Trophoblast cell (in vitro differentiated cells and primary cell): ENCODE measurements at regions not wholly inside any gene's neighbourhood (a gene's known extent, or its start where the extent isn't known, plus 50 kb on each side); places are given as distances from the start of the nearest gene placed in this dataset.
"Not testable (repeated sequence)": the region's sequence is repeated elsewhere in the genome, so short reads cannot be mapped to it uniquely, and the experiment has no call there.

Experiments used
- DNase-seq, 2 donors: peaks; one replicate each; pipeline ENCODE4 v3.0.0-alpha.2; 2016
- H2AFZ ChIP-seq: 2 replicates; pipeline ENCODE4 v1.6.1; 2013; ENCODE audit warnings: low read length, moderate library complexity, mild to moderate bottlenecking; ENCODE audit not compliant: insufficient read depth, poor library complexity
- H2AK5ac ChIP-seq: 2 replicates; pipeline ENCODE4 v1.6.1; 2013; ENCODE audit warnings: mild to moderate bottlenecking, low read length
- H2BK120ac ChIP-seq: 2 replicates; pipeline ENCODE4 v1.6.1; 2013; ENCODE audit warnings: low read length, mild to moderate bottlenecking, moderate library complexity; ENCODE audit not compliant: insufficient read depth, poor library complexity
- H2BK12ac ChIP-seq: 2 replicates; pipeline ENCODE4 v1.6.1; 2013; ENCODE audit warnings: mild to moderate bottlenecking, low read length, moderate library complexity
- H2BK5ac ChIP-seq: 2 replicates; pipeline ENCODE4 v1.6.1; 2013; ENCODE audit warnings: low read length, low read depth, moderate library complexity, mild to moderate bottlenecking; ENCODE audit not compliant: poor library complexity
- H3K14ac ChIP-seq: 2 replicates; pipeline ENCODE4 v1.6.1; 2013; ENCODE audit warnings: mild to moderate bottlenecking, low read length
- H3K18ac ChIP-seq: 2 replicates; pipeline ENCODE4 v1.6.1; 2013; ENCODE audit warnings: mild to moderate bottlenecking, low read length
- H3K23ac ChIP-seq: 2 replicates; pipeline ENCODE4 v1.6.1; 2013; ENCODE audit warnings: low read length
- H3K27ac ChIP-seq: 2 replicates; pipeline ENCODE4 v1.5.1; 2013; ENCODE audit warnings: low read depth, mild to moderate bottlenecking, inconsistent platforms, low read length, moderate library complexity
- H3K27me3 ChIP-seq: 2 replicates; pipeline ENCODE4 v1.6.1; 2013; ENCODE audit warnings: inconsistent platforms, mild to moderate bottlenecking, low read length, moderate library complexity; ENCODE audit not compliant: insufficient read depth
- H3K36me3 ChIP-seq, 2 experiments: 1 replicate in 1 of 2; 2 replicates in 1 of 2; pipeline ENCODE4 v1.6.1; 2013; ENCODE audit warnings: low read length in 2 of 2, mild to moderate bottlenecking in 2 of 2, moderate library complexity in 1 of 2; ENCODE audit not compliant: insufficient read depth in 2 of 2, control insufficient read depth in 1 of 2
- H3K4ac ChIP-seq: 2 replicates; pipeline ENCODE4 v1.6.1; 2013; ENCODE audit warnings: low read depth, mild to moderate bottlenecking, low read length, moderate library complexity
- H3K4me1 ChIP-seq, 2 experiments: 1 replicate in 1 of 2; 2 replicates in 1 of 2; pipeline ENCODE4 v1.6.1; 2013; ENCODE audit warnings: low read length in 2 of 2, mild to moderate bottlenecking in 2 of 2, moderate library complexity in 1 of 2; ENCODE audit not compliant: insufficient read depth in 2 of 2, control insufficient read depth in 1 of 2
- H3K4me2 ChIP-seq: 2 replicates; pipeline ENCODE4 v1.6.1; 2013; ENCODE audit warnings: inconsistent platforms, mild to moderate bottlenecking, low read length, moderate library complexity
- H3K4me3 ChIP-seq: 2 replicates; pipeline ENCODE4 v1.5.1; 2013; ENCODE audit warnings: mild to moderate bottlenecking, low read depth, low read length, inconsistent platforms
- H3K79me1 ChIP-seq: one replicate; pipeline ENCODE4 v1.6.1; 2013; ENCODE audit warnings: low read length
- H3K79me2 ChIP-seq: 2 replicates; pipeline ENCODE4 v1.6.1; 2013; ENCODE audit warnings: low read length, mild to moderate bottlenecking; ENCODE audit not compliant: control insufficient read depth, insufficient read depth, poor library complexity
- H3K9ac ChIP-seq: 2 replicates; pipeline ENCODE4 v1.6.1; 2013; ENCODE audit warnings: mild to moderate bottlenecking, low read length
- H3K9me3 ChIP-seq: 2 replicates; pipeline ENCODE4 v1.6.1; 2013; ENCODE audit warnings: low read depth, mild to moderate bottlenecking, control low read depth, inconsistent platforms, low read length; ENCODE audit not compliant: insufficient read depth
- H4K12ac ChIP-seq: 2 replicates; pipeline ENCODE4 v1.6.1; 2013; ENCODE audit warnings: low read depth, mild to moderate bottlenecking, low read length, moderate library complexity
- H4K8ac ChIP-seq: 2 replicates; pipeline ENCODE4 v1.6.1; 2013; ENCODE audit warnings: low read depth, mild to moderate bottlenecking, low read length, moderate library complexity
- H4K91ac ChIP-seq: one replicate; pipeline ENCODE4 v1.6.1; 2013; ENCODE audit warnings: low read depth, mild to moderate bottlenecking, low read length, moderate library complexity
- WGBS: extraction: QIAGEN DNeasy Blood & Tissue Kit; methylation state at CpG from one replicate; pipeline ENCODE4 v1.1.7; 2013; ENCODE audit warnings: missing lambda C conversion rate; ENCODE audit not compliant: insufficient read length, insufficient coverage; ENCODE audit errors: extremely low coverage; 5-methylcytosine and 5-hydroxymethylcytosine counted together

GRCh38 chr13:44825953-44826352, 163.3 kb downstream of the NUFIP1 start:
- no peak overlapping the region for H4K8ac ChIP-seq
- no peak overlapping the region for H3K18ac ChIP-seq
- no CpG with 5 or more reads among the region's 5 CpGs for WGBS

GRCh38 chr13:44823555-44823954, 165.7 kb downstream of the NUFIP1 start:
- H3K23ac ChIP-seq, H3K4me1 ChIP-seq, H2BK12ac ChIP-seq, H3K4me3 ChIP-seq, DNase-seq, H3K79me2 ChIP-seq, H3K4me2 ChIP-seq, H3K18ac ChIP-seq, H3K36me3 ChIP-seq, H3K27ac ChIP-seq, H4K91ac ChIP-seq, H3K4ac ChIP-seq, H2BK120ac ChIP-seq, H2BK5ac ChIP-seq, H3K9me3 ChIP-seq, H3K14ac ChIP-seq, H3K9ac ChIP-seq, H4K8ac ChIP-seq, H4K12ac ChIP-seq, H3K27me3 ChIP-seq, H2AFZ ChIP-seq, H3K79me1 ChIP-seq, H2AK5ac ChIP-seq: not testable (repeated sequence)
- no CpG with 5 or more reads among the region's 7 CpGs for WGBS

More at GRCh38 chr13:44825953-44826352, 163.3 kb downstream of the NUFIP1 start:
- Histone ChIP-seq H2BK120ac (no peak overlapping the region), H3K27ac (no peak overlapping the region), H3K9ac (no peak overlapping the region), H3K4me2 (no peak overlapping the region), H3K4me3 (no peak overlapping the region), H3K14ac (no peak overlapping the region), H3K9me3 (no peaks in the 10 kb centered on the region), H3K23ac (no peak overlapping the region), H3K79me2 (no peaks in the 10 kb centered on the region), H4K91ac (no peak overlapping the region), H3K36me3 (no peaks in the 10 kb centered on the region), H3K4me1 (no peaks in the 10 kb centered on the region), H2AK5ac (no peak overlapping the region), H2BK5ac (no peak overlapping the region), H4K12ac (no peak overlapping the region), H3K27me3 (no peaks in the 10 kb centered on the region), H3K4ac (no peak overlapping the region), H3K79me1 (no peaks in the 10 kb centered on the region), H2AFZ (no peak overlapping the region), H2BK12ac (no peak overlapping the region)
- no peak for DNase-seq

DNA sequence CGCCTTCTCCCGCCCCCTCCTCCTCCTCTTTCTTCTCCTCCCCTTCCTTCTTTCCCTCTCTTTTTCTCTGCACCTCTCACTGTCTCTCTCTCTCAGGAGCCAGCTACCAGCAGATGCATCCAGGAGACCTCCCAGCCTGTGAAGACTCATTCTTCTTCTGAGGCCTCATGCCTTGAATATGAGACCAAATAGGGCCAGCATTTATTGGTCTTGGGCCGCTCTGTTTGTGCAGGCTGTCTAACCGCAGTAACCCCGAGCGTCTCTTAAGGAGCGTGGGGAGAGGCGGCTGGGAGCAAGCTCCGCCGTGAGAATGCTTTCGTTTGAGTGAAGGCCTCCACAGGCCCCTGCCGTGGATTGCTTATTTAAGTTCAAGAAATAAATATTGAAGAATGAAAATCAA, 167.0 kb downstream of the NUFIP1 start:
- Histone ChIP-seq H2AFZ (no peak overlapping the region), H3K9ac (no peak overlapping the region), H3K4me1 (peaks cover 11 to 15% of the 10 kb centered on the region in 2 experiments), H2BK12ac (no peak overlapping the region), H3K4me3 (no peak overlapping the region), H4K8ac (no peak overlapping the region), H4K12ac (no peak overlapping the region), H3K4ac (no peak overlapping the region), H3K18ac (no peak overlapping the region), H3K14ac (no peak overlapping the region), H3K27ac (no peak overlapping the region), H3K27me3 (no peaks in the 10 kb centered on the region), H4K91ac (no peak overlapping the region), H2AK5ac (no peak overlapping the region), H3K79me2 (no peaks in the 10 kb centered on the region), H3K4me2 (no peak overlapping the region), H2BK120ac (no peak overlapping the region), H3K9me3 (no peaks in the 10 kb centered on the region), H3K23ac (no peak overlapping the region), H2BK5ac (no peak overlapping the region), H3K36me3 (no peaks in the 10 kb centered on the region), H3K79me1 (peaks cover 12% of the 10 kb centered on the region)
- no peak for DNase-seq
- WGBS, result 87% methylated on average over 2 of the region's 12 CpGs

- Histone ChIP-seq H2BK5ac (no peak overlapping the region), H2BK12ac (no peak overlapping the region), H3K4me1 (peaks cover 27 to 30% of the 10 kb centered on the region in 2 experiments), H2BK120ac (no peak overlapping the region), H3K27me3 (no peaks in the 10 kb centered on the region), H3K9me3 (no peaks in the 10 kb centered on the region), H2AFZ (no peak overlapping the region), H4K91ac (no peak overlapping the region), H3K36me3 (no peaks in the 10 kb centered on the region), H3K79me1 (peaks cover 25% of the 10 kb centered on the region), H4K12ac (no peak overlapping the region), H3K4ac (no peak overlapping the region), H3K27ac (no peak overlapping the region), H3K9ac (no peak overlapping the region), H3K23ac (no peak overlapping the region), H2AK5ac (no peak overlapping the region), H4K8ac (no peak overlapping the region), H3K79me2 (no peaks in the 10 kb centered on the region), H3K18ac (no peak overlapping the region), H3K14ac (no peak overlapping the region), H3K4me3 (no peak overlapping the region), H3K4me2 (no peak overlapping the region)
- no peak for DNase-seq
- no CpG with 5 or more reads among the region's 6 CpGs for WGBS
Measured at GRCh38 chr13:44819772-44820171, 169.5 kb downstream of the NUFIP1 start.
